A673 (cell line): ENCODE measurements at regions not wholly inside any gene's neighbourhood (a gene's known extent, or its start where the extent isn't known, plus 50 kb on each side); places are given as distances from the start of the nearest gene placed in this dataset.

Source experiments
- BruUV-seq: library from RNA; stranded (reverse); fragments of 400-500 nt; replicated peaks from 2 replicates; lab custom pipeline; 2021; lab: Mats Ljungman, UMichigan
- CTCF ChIA-PET: fragments of 300-600 bp; sonication (Branson Sonifier 250); formaldehyde crosslinking; loops from one replicate; lab custom pipeline; 2022; ENCODE audit warnings: antibody characterized with exemption; lab: Charles Lee
- POLR2A ChIA-PET: fragments of 300-600 bp; sonication (Branson Sonifier 250); formaldehyde crosslinking; loops from one replicate; lab custom pipeline; 2022; ENCODE audit warnings: antibody characterized with exemption; ENCODE audit not compliant: low non-redundant PET; lab: Charles Lee
- DNase-seq: peaks from one replicate; pipeline ENCODE4 v3.0.0-alpha.2; 2015; ENCODE audit warnings: low spot score
- H3K27ac ChIP-seq: fragments of 200-600 bp; sonication (generic); 2 replicates; pipeline ENCODE4 v1.5.1; 2016; ENCODE audit warnings: mixed run types, low read depth, mild to moderate bottlenecking, mixed read lengths, antibody characterized with exemption, low read length; ENCODE audit not compliant: poor library complexity, severe bottlenecking
- H3K27me3 ChIP-seq: fragments of 200-600 bp; sonication (generic); replicated peaks from 2 replicates; pipeline ENCODE4 v1.6.1; 2017; ENCODE audit warnings: mixed run types, low read depth, mild to moderate bottlenecking, mixed read lengths, antibody characterized with exemption, low read length; ENCODE audit not compliant: insufficient read depth, poor library complexity
- H3K36me3 ChIP-seq: fragments of 200-600 bp; sonication (generic); 2 replicates; pipeline ENCODE4 v1.6.1; 2016; ENCODE audit warnings: mixed run types, mild to moderate bottlenecking, mixed read lengths, antibody characterized with exemption, low read length; ENCODE audit not compliant: insufficient read depth, poor library complexity, severe bottlenecking
- H3K4me1 ChIP-seq: fragments of 200-600 bp; sonication (generic); 2 replicates; pipeline ENCODE4 v1.6.1; 2017; ENCODE audit warnings: mixed run types, mild to moderate bottlenecking, mixed read lengths, antibody characterized with exemption, low read length; ENCODE audit not compliant: insufficient read depth, poor library complexity, severe bottlenecking
- H3K4me3 ChIP-seq: fragments of 200-600 bp; sonication (generic); 2 replicates; pipeline ENCODE4 v1.5.1; 2016; ENCODE audit warnings: low read depth, mixed run types, mild to moderate bottlenecking, mixed read lengths, low read length; ENCODE audit not compliant: poor library complexity, severe bottlenecking
- H3K9me3 ChIP-seq: fragments of 200-600 bp; sonication (generic); 2 replicates; pipeline ENCODE4 v1.6.1; 2016; ENCODE audit warnings: mixed run types, low read depth, mild to moderate bottlenecking, mixed read lengths, antibody characterized with exemption, low read length; ENCODE audit not compliant: poor library complexity, severe bottlenecking
- CTCF ChIP-seq: fragments of 300-800, 200-600 bp; sonication (generic); conservative IDR thresholded peaks from 2 replicates; pipeline ENCODE4 v1.5.1; 2017; ENCODE audit warnings: low read depth, mild to moderate bottlenecking, antibody characterized with exemption, low read length, moderate library complexity, mixed read lengths
- EZH2 ChIP-seq: fragments of 200-600 bp; sonication (generic); IDR thresholded peaks from 2 replicates; pipeline ENCODE4 v1.6.1; 2017; ENCODE audit warnings: borderline replicate concordance, low read depth, mild to moderate bottlenecking, mixed read lengths, antibody characterized with exemption, low read length; ENCODE audit not compliant: poor library complexity, severe bottlenecking
- intact Hi-C: fragments of 100-400 bp; cut with micrococcal nuclease; formaldehyde crosslinking; loops from one replicate; pipeline ENCODE4 v1.10.0; 2022; ENCODE audit not compliant: unreplicated experiment

- intact Hi-C loops = no loop called here
- H3K9me3 ChIP-seq = no peaks in the 10 kb centered on the region
- CTCF ChIA-PET = no interaction called here
- POLR2A ChIA-PET = no interaction called here
- H3K4me3 ChIP-seq = no peak overlapping the region
- no peak for DNase-seq
- TF ChIP-seq CTCF (no peak), EZH2 (no peak)
- H3K4me1 ChIP-seq = no peaks in the 10 kb centered on the region
- no TSS peak for BruUV-seq
- no peak overlapping the region for H3K27ac ChIP-seq
- no peaks in the 10 kb centered on the region for H3K36me3 ChIP-seq
- H3K27me3 ChIP-seq = no peaks in the 10 kb centered on the region
Measured at GRCh38 chr2:22336414-22336813, 1048.6 kb upstream of the KLHL29 start.

DNA sequence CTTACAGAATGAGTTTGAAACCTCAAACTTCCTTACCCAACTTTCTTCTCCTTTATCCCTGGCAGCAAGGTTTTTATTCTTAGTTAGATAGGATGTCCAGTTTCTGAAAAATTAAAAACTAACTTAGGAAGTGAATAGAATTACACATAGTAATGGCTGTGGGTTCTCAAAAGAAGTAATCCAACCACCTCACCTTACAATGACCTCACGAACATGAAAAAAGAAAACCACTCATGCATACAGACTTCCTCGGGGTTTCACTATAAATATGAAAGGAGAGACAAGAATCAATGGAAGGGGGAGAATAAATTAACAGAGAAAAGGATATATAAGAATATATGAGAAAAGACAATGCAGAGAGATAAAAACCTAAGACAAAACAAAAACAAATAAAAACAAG is 1044.3 kb upstream of the KLHL29 start:
- Histone ChIP-seq H3K9me3 (no peaks in the 10 kb centered on the region), H3K36me3 (no peaks in the 10 kb centered on the region), H3K27ac (no peak overlapping the region), H3K27me3 (no peaks in the 10 kb centered on the region), H3K4me1 (no peaks in the 10 kb centered on the region), H3K4me3 (no peak overlapping the region)
- POLR2A ChIA-PET = no interaction called here
- DNase-seq = no peak
- no peak for TF ChIP-seq EZH2
- no peak for TF ChIP-seq CTCF
- BruUV-seq = no TSS peak
- intact Hi-C loops = no loop called here
- CTCF ChIA-PET = no interaction called here

DNA sequence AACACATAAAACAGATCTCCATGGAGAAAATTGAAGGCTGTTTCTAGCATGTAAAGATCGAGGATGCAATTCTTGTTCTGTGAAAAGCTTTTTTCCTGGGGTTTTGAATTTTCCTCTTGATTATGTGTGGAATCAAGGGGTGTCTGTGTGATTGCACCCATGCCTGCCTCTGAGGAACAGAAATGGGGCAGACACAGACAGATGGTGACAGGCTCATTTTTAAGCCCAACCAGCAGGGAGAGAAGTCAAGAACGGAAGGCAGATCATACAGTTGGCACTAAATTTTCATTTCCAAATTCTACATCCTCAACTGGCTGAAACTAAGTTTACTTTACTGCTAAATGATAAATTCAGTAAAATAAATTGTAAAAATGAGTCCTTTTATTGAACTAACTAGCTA is 1037.7 kb upstream of the KLHL29 start:
- Histone ChIP-seq H3K9me3 (no peaks in the 10 kb centered on the region), H3K4me3 (no peak overlapping the region), H3K36me3 (no peaks in the 10 kb centered on the region), H3K27ac (no peak overlapping the region), H3K27me3 (peaks cover 17% of the 10 kb centered on the region), H3K4me1 (no peaks in the 10 kb centered on the region)
- DNase-seq = no peak
- BruUV-seq = no TSS peak
- POLR2A ChIA-PET = no interaction called here
- TF ChIP-seq EZH2 (no peak), CTCF (no peak)
- intact Hi-C loops = no loop called here
- CTCF ChIA-PET = no interaction called here
